Right lobe of liver (tissue), 6 donors: ENCODE measurements at regions not wholly inside any gene's neighbourhood (a gene's known extent, or its start where the extent isn't known, plus 50 kb on each side); places are given as distances from the start of the nearest gene placed in this dataset.

Experiments
- ATAC-seq, 4 donors: fragments of 200-7000 bp; cut with Tn5 transposase; one replicate each; pipeline ENCODE4 v1.9.1; 2020; ENCODE audit warnings: mild to moderate bottlenecking in 4 of 4, moderate library complexity in 4 of 4
- DNase-seq, 3 donors: peaks; one replicate each; pipeline ENCODE4 v3.0.0-alpha.2; 2020
- H3K27ac ChIP-seq, 3 donors: fragments of 200-600 bp; one replicate each; pipeline ENCODE4 v1.8.0; 2022
- H3K27me3 ChIP-seq, 2 donors: fragments of 200-600 bp; one replicate each; pipeline ENCODE4 v1.8.0; 2022
- H3K36me3 ChIP-seq, 4 donors: fragments of 200-600 bp; sonication (generic) in 1 of 4; one replicate each; pipeline versions ENCODE4 v1.5.1 to v1.8.0; 2017 to 2022; ENCODE audit warnings: control low read depth in 1 of 4
- H3K4me1 ChIP-seq, 4 donors: fragments of 200-600 bp; sonication (generic) in 1 of 4; one replicate each; pipeline versions ENCODE4 v1.5.1 to v1.8.0; 2017 to 2022; ENCODE audit warnings: control low read depth in 1 of 4
- H3K4me3 ChIP-seq, 3 donors: fragments of 200-600 bp; one replicate each; pipeline ENCODE4 v1.8.0; 2022
- H3K9me3 ChIP-seq, 4 donors: fragments of 200-600 bp; sonication (generic) in 1 of 4; one replicate each; pipeline versions ENCODE4 v1.5.1 to v1.8.0; 2017 to 2022; ENCODE audit warnings: control low read depth in 1 of 4
- POLR2A ChIP-seq: fragments of 450-650 bp; IDR thresholded peaks from one replicate; pipeline ENCODE4 v1.6.1; 2017; ENCODE audit warnings: antibody characterized with exemption, mild to moderate bottlenecking
- WGBS: methylation state at CpG from one replicate; pipeline ENCODE4 v1.1.6; 2018; ENCODE audit warnings: low coverage, low lambda C conversion rate; ENCODE audit not compliant: insufficient coverage; ENCODE audit errors: missing lambda C conversion rate; 5-methylcytosine and 5-hydroxymethylcytosine counted together
- intact Hi-C, 2 donors: fragments of 100-400 bp; cut with DNase I; formaldehyde crosslinking; loops; one replicate each; pipeline versions ENCODE4 v1.11.2 to v1.14.1; 2022
- TF ChIP-seq, protein P1 (sequence below), 4 donors: fragments of 200-600 bp in 3 of 4; fragments of 450-650 bp in 1 of 4; IDR thresholded peaks; one replicate each; pipeline versions ENCODE4 v1.5.1 to v1.8.0; 2016 to 2022; ENCODE audit warnings: antibody characterized with exemption in 4 of 4, mild to moderate bottlenecking in 2 of 4
- donor health status: DM: no; HTN: yes; CAD: no.
- donor health status: DM: no; HTN: no; CAD: no.
- donor health status: DM: no; HTN: no; CAD: no.
- donor health status: DM: no; HTN: yes; CAD: no.
- donor health status: DM: no; HTN: yes; CAD: no.

DNA sequence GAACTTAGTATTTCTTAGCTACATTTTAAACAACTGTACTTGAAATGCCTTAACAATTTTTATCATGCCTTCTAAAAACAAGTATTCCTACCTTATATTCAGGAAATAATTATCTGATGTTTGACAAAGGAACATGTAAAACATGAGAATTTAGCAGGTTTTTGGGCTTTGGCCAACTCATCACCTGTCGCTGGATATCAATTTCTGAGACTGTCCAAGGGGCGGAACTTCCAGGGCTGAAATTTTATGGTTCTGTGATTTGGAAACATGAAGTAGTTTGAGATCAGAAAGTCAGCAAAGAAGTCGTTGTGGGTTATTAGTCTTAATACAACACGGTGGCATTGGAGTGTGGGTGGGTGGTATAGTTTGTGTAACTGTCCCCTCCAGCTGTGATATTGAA lies 282.2 kb upstream of the LRRN1 start:
- 76% methylated on average over 4 of the region's 4 CpGs for WGBS
- no peak for TF ChIP-seq POLR2A
- TF ChIP-seq, protein P1, sequence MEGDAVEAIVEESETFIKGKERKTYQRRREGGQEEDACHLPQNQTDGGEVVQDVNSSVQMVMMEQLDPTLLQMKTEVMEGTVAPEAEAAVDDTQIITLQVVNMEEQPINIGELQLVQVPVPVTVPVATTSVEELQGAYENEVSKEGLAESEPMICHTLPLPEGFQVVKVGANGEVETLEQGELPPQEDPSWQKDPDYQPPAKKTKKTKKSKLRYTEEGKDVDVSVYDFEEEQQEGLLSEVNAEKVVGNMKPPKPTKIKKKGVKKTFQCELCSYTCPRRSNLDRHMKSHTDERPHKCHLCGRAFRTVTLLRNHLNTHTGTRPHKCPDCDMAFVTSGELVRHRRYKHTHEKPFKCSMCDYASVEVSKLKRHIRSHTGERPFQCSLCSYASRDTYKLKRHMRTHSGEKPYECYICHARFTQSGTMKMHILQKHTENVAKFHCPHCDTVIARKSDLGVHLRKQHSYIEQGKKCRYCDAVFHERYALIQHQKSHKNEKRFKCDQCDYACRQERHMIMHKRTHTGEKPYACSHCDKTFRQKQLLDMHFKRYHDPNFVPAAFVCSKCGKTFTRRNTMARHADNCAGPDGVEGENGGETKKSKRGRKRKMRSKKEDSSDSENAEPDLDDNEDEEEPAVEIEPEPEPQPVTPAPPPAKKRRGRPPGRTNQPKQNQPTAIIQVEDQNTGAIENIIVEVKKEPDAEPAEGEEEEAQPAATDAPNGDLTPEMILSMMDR (IDR thresholded peaks at IDR 0.05), result no peak
- Histone ChIP-seq H3K4me1 (no peaks in the 10 kb centered on the region), H3K36me3 (no peaks in the 10 kb centered on the region), H3K9me3 (no peaks in the 10 kb centered on the region), H3K4me3 (no peak overlapping the region), H3K27ac (no peak overlapping the region), H3K27me3 (no peaks in the 10 kb centered on the region)
- intact Hi-C loops, result no loop called here
- ATAC-seq, result no peak
- no peak for DNase-seq

DNA sequence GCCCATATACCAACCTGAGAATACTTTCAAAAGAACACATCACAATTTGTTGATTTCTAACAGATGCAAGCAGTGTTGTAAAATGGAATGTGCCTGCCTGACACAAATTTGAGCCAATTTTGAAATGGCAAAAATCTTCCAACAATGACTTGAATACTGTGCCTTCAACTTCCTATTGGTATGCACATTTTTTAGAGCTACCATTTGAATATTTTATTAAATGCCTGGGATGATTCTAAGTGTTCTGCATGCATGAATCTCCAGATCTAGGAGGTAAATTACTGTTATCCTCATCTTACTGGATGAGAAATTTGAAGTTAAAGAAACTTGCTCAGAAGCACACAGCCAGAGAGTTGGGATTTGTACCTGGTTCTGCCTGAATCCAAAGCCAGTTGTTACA lies 282.8 kb upstream of the LRRN1 start:
- ATAC-seq, result no peak
- intact Hi-C loops, result no loop called here
- Histone ChIP-seq H3K4me3 (no peak overlapping the region), H3K36me3 (no peaks in the 10 kb centered on the region), H3K27me3 (no peaks in the 10 kb centered on the region), H3K9me3 (no peaks in the 10 kb centered on the region), H3K4me1 (no peaks in the 10 kb centered on the region), H3K27ac (no peak overlapping the region)
- DNase-seq, result no peak
- TF ChIP-seq, protein P1 (IDR thresholded peaks at IDR 0.05), result no peak
- no peak for TF ChIP-seq POLR2A

DNA sequence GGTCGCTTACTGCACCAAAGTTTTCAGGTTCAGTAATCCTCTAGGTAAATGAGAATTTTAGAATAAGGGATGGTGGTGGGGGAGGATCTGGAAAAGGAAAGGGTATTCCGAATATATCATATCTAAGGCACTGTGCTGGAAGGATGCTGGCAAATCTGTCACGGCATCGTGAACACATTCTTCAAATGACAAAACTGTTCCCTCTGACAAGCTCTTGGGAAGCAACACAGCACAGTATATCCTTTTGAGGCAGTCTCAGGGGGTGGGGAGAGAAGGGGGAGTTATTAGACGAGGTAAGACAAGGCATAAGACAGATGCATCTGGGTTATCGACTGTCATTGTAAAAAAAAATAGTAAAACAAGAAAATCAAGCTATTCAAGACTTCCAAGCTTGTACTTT lies 289.6 kb upstream of the LRRN1 start:
- no peak for ATAC-seq
- H3K4me1 ChIP-seq, result no peaks in the 10 kb centered on the region
- H3K27me3 ChIP-seq, result no peaks in the 10 kb centered on the region
- intact Hi-C loops, result no loop called here
- H3K27ac ChIP-seq, result no peak overlapping the region
- H3K36me3 ChIP-seq, result no peaks in the 10 kb centered on the region
- no peak for TF ChIP-seq POLR2A
- TF ChIP-seq, protein P1 (IDR thresholded peaks at IDR 0.05), result no peak
- no peak overlapping the region for H3K4me3 ChIP-seq
- no peaks in the 10 kb centered on the region for H3K9me3 ChIP-seq
- DNase-seq, result no peak
- WGBS, result 40% methylated on average over 6 of the region's 6 CpGs

DNA sequence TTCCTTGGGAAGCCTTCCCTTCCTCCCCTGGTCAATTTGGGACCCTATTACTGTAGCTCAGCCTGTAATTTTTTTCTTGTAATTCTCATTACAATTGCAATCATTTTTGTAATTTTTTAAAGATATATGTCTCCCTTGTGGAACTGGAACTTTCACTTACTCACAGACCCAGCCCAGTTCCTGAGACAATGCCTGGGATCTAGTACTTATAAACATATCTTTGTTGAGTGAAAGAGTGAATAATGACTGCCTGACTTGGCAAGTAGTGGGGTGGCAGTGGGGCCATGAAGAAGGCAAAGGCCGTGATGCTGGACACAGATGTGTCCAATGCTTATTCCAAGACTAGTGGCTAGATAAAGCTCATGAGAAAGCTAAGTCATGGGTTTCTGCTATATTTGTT lies 294.5 kb upstream of the LRRN1 start:
- 67% methylated on average over 1 of the region's 1 CpG for WGBS
- DNase-seq, result no peak
- Histone ChIP-seq H3K4me3 (no peak overlapping the region), H3K27me3 (no peaks in the 10 kb centered on the region), H3K9me3 (no peaks in the 10 kb centered on the region), H3K27ac (no peak overlapping the region), H3K4me1 (no peaks in the 10 kb centered on the region), H3K36me3 (no peaks in the 10 kb centered on the region)
- intact Hi-C loops, result no loop called here
- ATAC-seq, result no peak
- TF ChIP-seq, protein P1 (IDR thresholded peaks at IDR 0.05), result no peak
- no peak for TF ChIP-seq POLR2A

DNA sequence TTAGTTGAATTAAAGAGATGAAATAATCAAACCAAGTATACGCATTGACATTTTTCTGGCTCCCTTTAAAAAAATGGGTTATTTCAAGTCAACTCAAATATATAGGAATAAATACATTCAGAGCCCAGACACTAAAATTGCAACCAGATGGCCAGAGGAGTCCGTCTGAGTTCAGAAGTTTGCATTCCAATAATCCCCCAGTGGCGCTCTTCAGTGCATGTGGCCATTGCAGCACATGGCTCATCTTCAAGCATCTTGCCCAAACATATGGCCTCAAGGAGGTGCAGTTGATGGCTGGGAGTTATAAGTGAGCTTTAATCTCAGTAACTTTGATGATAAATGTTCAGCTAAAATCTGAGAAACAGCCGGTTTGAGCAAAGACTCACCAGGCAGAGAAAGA lies 295.8 kb upstream of the LRRN1 start:
- Histone ChIP-seq H3K36me3 (no peaks in the 10 kb centered on the region), H3K4me1 (no peaks in the 10 kb centered on the region), H3K9me3 (no peaks in the 10 kb centered on the region), H3K27me3 (no peaks in the 10 kb centered on the region), H3K27ac (no peak overlapping the region), H3K4me3 (no peak overlapping the region)
- ATAC-seq, result no peak
- no peak for TF ChIP-seq POLR2A
- TF ChIP-seq, protein P1 (IDR thresholded peaks at IDR 0.05), result no peak
- DNase-seq, result no peak
- intact Hi-C loops, result no loop called here
- 67% methylated on average over 4 of the region's 4 CpGs for WGBS
